ENCODE measurements at regions not wholly inside any gene's neighbourhood (a gene's known extent, or its start where the extent isn't known, plus 50 kb on each side); places are given as distances from the start of the nearest gene placed in this dataset.

- no peak for TF ChIP-seq ZBTB7A (IDR thresholded peaks at IDR 0.05; ENCODE audit: low read depth)
- no peak for TF ChIP-seq REST (IDR thresholded peaks at IDR 0.05; ENCODE audit: low read depth)
- TF ChIP-seq CEBPB (IDR thresholded peaks at IDR 0.05): no peak
- TF ChIP-seq TAF1 (IDR thresholded peaks at IDR 0.05; ENCODE audit: low read depth): no peak
- no peak for TF ChIP-seq EP300 (IDR thresholded peaks at IDR 0.05; ENCODE audit: borderline replicate concordance)
- no peak for TF ChIP-seq YY1 (IDR thresholded peaks at IDR 0.05; ENCODE audit: low read depth)
- no peak for TF ChIP-seq MAX (IDR thresholded peaks at IDR 0.05)
- no peak for TF ChIP-seq USF1 (IDR thresholded peaks at IDR 0.05)
- TF ChIP-seq CREB1 (IDR thresholded peaks at IDR 0.05; ENCODE audit: low read depth): no peak
- TF ChIP-seq RAD21 (IDR thresholded peaks at IDR 0.05; ENCODE audit: low read depth): no peak
- no peak for TF ChIP-seq FOXM1 (IDR thresholded peaks at IDR 0.05; ENCODE audit: borderline replicate concordance, low read depth)
- no peak for TF ChIP-seq TCF12 (IDR thresholded peaks at IDR 0.05; ENCODE audit: low read depth)
Observed at GRCh38 chr17:5702951-5703510, 118.7 kb upstream of the NLRP1 start.

GRCh38 chr17:5703736-5704135, 119.4 kb upstream of the NLRP1 start:
- TF ChIP-seq TCF12 (IDR thresholded peaks at IDR 0.05; ENCODE audit: low read depth): no peak
- no peak for TF ChIP-seq TAF1 (IDR thresholded peaks at IDR 0.05; ENCODE audit: low read depth)
- TF ChIP-seq REST (IDR thresholded peaks at IDR 0.05; ENCODE audit: low read depth): no peak
- no peak for TF ChIP-seq ZBTB7A (IDR thresholded peaks at IDR 0.05; ENCODE audit: low read depth)
- no peak for TF ChIP-seq TEAD4 (IDR thresholded peaks at IDR 0.05)
- TF ChIP-seq YY1 (IDR thresholded peaks at IDR 0.05; ENCODE audit: low read depth): no peak
- no peak for TF ChIP-seq CREB1 (IDR thresholded peaks at IDR 0.05; ENCODE audit: low read depth)
- TF ChIP-seq EP300 (IDR thresholded peaks at IDR 0.05; ENCODE audit: borderline replicate concordance): no peak
- no peak for TF ChIP-seq RAD21 (IDR thresholded peaks at IDR 0.05; ENCODE audit: low read depth)
- no peak for TF ChIP-seq FOXM1 (IDR thresholded peaks at IDR 0.05; ENCODE audit: borderline replicate concordance, low read depth)
- no peak for TF ChIP-seq MAX (IDR thresholded peaks at IDR 0.05)
- no peak for TF ChIP-seq CEBPB (IDR thresholded peaks at IDR 0.05)
- TF ChIP-seq NFIC (IDR thresholded peaks at IDR 0.05): no peak
- no peak for TF ChIP-seq USF1 (IDR thresholded peaks at IDR 0.05)
- TF ChIP-seq EGR1 (IDR thresholded peaks at IDR 0.05): no peak

- TF ChIP-seq FOXM1 (IDR thresholded peaks at IDR 0.05; ENCODE audit: borderline replicate concordance, low read depth): no peak
- no peak for TF ChIP-seq TCF12 (IDR thresholded peaks at IDR 0.05; ENCODE audit: low read depth)
- no peak for TF ChIP-seq EGR1 (IDR thresholded peaks at IDR 0.05)
- TF ChIP-seq TAF1 (IDR thresholded peaks at IDR 0.05; ENCODE audit: low read depth): no peak
- TF ChIP-seq TEAD4 (IDR thresholded peaks at IDR 0.05): no peak
- no peak for TF ChIP-seq YY1 (IDR thresholded peaks at IDR 0.05; ENCODE audit: low read depth)
- no peak for TF ChIP-seq REST (IDR thresholded peaks at IDR 0.05; ENCODE audit: low read depth)
- TF ChIP-seq EP300 (IDR thresholded peaks at IDR 0.05; ENCODE audit: borderline replicate concordance): no peak
- no peak for TF ChIP-seq ZBTB7A (IDR thresholded peaks at IDR 0.05; ENCODE audit: low read depth)
- TF ChIP-seq MAX (IDR thresholded peaks at IDR 0.05): no peak
- TF ChIP-seq CEBPB (IDR thresholded peaks at IDR 0.05): no peak
- no peak for TF ChIP-seq NFIC (IDR thresholded peaks at IDR 0.05)
- TF ChIP-seq CREB1 (IDR thresholded peaks at IDR 0.05; ENCODE audit: low read depth): no peak
- no peak; the same call in 1 of the 2 replicates for TF ChIP-seq RAD21 (IDR thresholded peaks at IDR 0.05; ENCODE audit: low read depth)
- no peak for TF ChIP-seq USF1 (IDR thresholded peaks at IDR 0.05)
Observed at GRCh38 chr17:5705081-5705875, 121.0 kb upstream of the NLRP1 start.

All from Ishikawa (cell line).